Stimulated activated CD4-positive, alpha-beta T cell treated with anti-CD3 and anti-CD28 coated beads, Interleukin-2, amount 100 ng/mL, for 24 hours (primary cell): ENCODE measurements at regions not wholly inside any gene's neighbourhood (a gene's known extent, or its start where the extent isn't known, plus 50 kb on each side); places are given as distances from the start of the nearest gene placed in this dataset.

Source experiments
- DNase-seq, 2 donors: peaks; one replicate each; pipeline ENCODE4 v3.0.0-alpha.2; 2020

GRCh38 chr11:91209306-91209705 is 986.5 kb upstream of the CHORDC1 start:
- no peak for DNase-seq

- DNase-seq, result no peak
These were observed 977.0 kb upstream of the CHORDC1 start for GRCh38 chr11:91199866-91200265.

GRCh38 chr11:91194546-91194945 is 971.7 kb upstream of the CHORDC1 start:
- DNase-seq, result no peak

- no peak for DNase-seq
These were observed 965.6 kb upstream of the CHORDC1 start for GRCh38 chr11:91188484-91188883.

- no peak for DNase-seq
These were observed 964.5 kb upstream of the CHORDC1 start for GRCh38 chr11:91187314-91187713.

- no peak for DNase-seq
These were observed 955.5 kb upstream of the CHORDC1 start for GRCh38 chr11:91178366-91178765.

- no peak for DNase-seq
These were observed 951.9 kb upstream of the CHORDC1 start for GRCh38 chr11:91174734-91175133.

- DNase-seq, result no peak
These were observed 951.3 kb upstream of the CHORDC1 start for GRCh38 chr11:91174193-91174592.

GRCh38 chr11:91173701-91174100 is 950.9 kb upstream of the CHORDC1 start:
- no peak for DNase-seq

- no peak for DNase-seq
These were observed 947.9 kb upstream of the CHORDC1 start for GRCh38 chr11:91170711-91171110.

GRCh38 chr11:91164452-91164822 is 941.6 kb upstream of the CHORDC1 start:
- DNase-seq, result no peak

GRCh38 chr11:91163619-91164451 is 941.0 kb upstream of the CHORDC1 start:
- DNase-seq, result no peak

GRCh38 chr11:91160661-91161060 is 937.8 kb upstream of the CHORDC1 start:
- no peak for DNase-seq

- no peak for DNase-seq
These were observed 936.2 kb upstream of the CHORDC1 start for GRCh38 chr11:91158891-91159537.

- no peak for DNase-seq
These were observed 935.4 kb upstream of the CHORDC1 start for GRCh38 chr11:91158297-91158696.

- DNase-seq, result no peak
These were observed 933.2 kb upstream of the CHORDC1 start for GRCh38 chr11:91156041-91156440.

GRCh38 chr11:91147885-91148284 is 925.0 kb upstream of the CHORDC1 start:
- no peak for DNase-seq

- DNase-seq, result no peak
These were observed 918.8 kb upstream of the CHORDC1 start for GRCh38 chr11:91141655-91142054.

GRCh38 chr11:91136631-91137030 is 913.8 kb upstream of the CHORDC1 start:
- DNase-seq, result no peak

- DNase-seq, result no peak
These were observed 910.5 kb upstream of the CHORDC1 start for GRCh38 chr11:91133361-91133760.

- DNase-seq, result no peak
These were observed 906.7 kb upstream of the CHORDC1 start for GRCh38 chr11:91129596-91129995.

GRCh38 chr11:91124363-91124762 is 901.5 kb upstream of the CHORDC1 start:
- DNase-seq, result no peak

- no peak for DNase-seq
These were observed 892.3 kb upstream of the CHORDC1 start for GRCh38 chr11:91115116-91115515.

GRCh38 chr11:91104237-91104636 is 881.4 kb upstream of the CHORDC1 start:
- no peak for DNase-seq

- no peak for DNase-seq
These were observed 877.6 kb upstream of the CHORDC1 start for GRCh38 chr11:91100427-91100826.
